ENCODE measurements at regions not wholly inside any gene's neighbourhood (a gene's known extent, or its start where the extent isn't known, plus 50 kb on each side); places are given as distances from the start of the nearest gene placed in this dataset.
"Not testable (repeated sequence)": the region's sequence is repeated elsewhere in the genome, so short reads cannot be mapped to it uniquely, and the experiment has no call there.

DNA sequence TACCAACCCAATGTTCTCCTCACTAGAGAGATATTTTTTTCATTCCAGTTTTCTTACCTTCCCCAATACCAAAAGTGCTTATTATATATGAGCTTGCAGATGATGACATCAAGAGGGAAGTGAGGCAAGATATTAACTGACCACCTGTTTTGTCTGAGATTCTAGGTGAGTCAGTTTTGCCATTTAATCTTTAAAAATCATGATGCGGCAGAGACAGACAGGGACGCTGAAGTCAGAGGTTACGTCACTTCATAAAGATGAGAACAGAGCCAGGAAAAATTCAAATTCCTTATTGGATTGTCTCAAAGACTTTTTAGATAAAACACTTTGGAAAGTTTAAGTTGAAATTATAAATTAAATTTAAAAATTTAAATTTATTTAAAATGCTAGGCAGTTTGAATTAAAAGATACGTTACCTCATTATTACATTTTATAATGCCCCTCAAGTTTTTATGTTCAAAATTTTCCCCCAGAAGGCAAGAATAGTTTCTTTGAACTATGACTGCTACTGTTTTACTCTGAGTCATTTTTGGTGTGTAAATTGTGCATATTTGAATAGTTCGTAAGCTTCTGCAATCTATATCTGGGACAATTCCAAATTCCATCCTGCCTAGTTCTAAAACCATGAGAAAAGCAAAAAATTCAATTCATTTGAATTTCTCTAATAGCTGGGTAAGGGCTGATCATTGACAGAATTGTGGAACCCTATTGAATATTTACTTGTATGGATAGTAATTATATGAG lies 839.6 kb upstream of the GOT2 start:
- no peak for FAIRE-seq

- FAIRE-seq: no peak
Measured at GRCh38 chr16:59567496-59567895, 833.4 kb upstream of the GOT2 start.

GRCh38 chr16:59566446-59566845 lies 832.3 kb upstream of the GOT2 start:
- FAIRE-seq: no peak

- FAIRE-seq: no peak
Measured at GRCh38 chr16:59558679-59559078, 824.6 kb upstream of the GOT2 start.

- FAIRE-seq: no peak
Measured at GRCh38 chr16:59552164-59552563, 818.0 kb upstream of the GOT2 start.

- no peak for FAIRE-seq
Measured at GRCh38 chr16:59545721-59546120, 811.6 kb upstream of the GOT2 start.

DNA sequence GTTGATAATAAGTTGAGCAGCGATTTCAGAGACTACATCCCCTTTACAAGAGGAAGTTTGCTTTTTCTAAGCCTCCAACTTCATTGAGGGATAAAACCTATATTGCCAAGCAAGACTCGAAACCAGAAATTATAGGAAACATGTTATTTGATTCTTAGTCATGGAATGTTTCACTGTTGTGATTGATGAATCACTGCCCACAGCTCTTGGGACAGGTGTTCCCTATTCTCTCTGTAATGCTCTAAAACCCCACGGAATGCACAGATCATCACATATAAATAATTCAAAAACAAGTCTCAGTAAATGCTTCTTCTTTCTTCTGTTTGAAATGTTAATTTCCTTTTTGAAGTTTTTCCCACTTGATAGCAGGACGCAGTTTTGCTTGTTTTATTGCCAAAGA lies 809.5 kb upstream of the GOT2 start:
- no peak for FAIRE-seq

DNA sequence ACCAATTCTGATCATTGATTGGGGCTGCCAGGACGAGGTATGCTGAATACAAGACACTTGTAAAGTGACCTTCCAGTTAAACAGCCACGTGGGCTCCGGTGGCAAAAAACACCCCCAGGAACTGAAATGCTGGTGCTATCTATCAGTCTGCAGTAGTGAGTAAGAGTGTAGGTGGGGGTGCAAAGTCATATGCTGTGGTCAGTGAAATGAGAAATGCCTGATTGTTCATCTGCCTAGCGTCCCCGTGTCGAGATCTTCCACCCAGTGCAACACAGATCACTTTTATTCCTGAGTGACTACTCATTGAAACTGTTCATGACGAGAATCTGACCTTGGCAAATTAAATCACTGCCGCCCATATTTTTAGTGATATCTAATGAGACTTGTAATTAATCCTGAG lies 806.5 kb upstream of the GOT2 start:
- no peak for FAIRE-seq

- no peak for FAIRE-seq
Measured at GRCh38 chr16:59535298-59535697, 801.2 kb upstream of the GOT2 start.

DNA sequence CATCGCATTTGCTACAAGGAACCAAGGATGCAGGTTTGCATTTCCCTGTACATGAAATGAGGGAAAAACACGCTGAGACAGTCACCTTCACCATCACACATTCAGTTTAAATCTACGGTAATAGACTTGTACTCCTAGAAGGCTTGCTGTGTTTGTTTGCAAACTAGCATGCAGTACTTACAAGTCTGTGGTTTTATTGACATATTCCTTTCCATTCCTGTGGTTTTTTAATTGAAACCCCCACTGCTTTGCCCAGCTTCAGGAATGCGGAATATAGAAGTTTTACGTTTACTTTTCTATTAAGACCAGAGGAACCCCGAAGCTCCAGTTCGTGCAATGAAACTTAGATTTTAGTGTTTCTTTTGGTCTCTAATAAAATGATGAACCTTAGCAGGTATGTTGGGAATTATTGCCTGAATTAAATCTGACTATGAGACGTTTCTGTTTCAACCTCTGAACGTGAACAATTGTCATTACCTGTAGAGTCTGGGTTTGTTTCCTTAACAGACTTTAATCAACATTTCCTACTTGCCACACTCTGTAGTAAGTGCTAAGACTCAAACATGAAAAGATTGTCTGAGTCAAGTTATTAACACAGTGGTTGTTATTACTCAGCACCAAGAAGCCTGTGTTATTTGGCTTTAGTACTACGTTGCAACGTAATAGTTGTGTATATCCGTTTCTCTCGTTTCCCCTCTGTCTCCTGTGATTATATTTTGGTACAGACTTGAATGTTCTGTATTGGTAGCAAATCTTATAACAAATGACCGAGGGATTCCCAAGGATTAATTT lies 793.3 kb upstream of the GOT2 start:
- peak; percentile 90 for FAIRE-seq

DNA sequence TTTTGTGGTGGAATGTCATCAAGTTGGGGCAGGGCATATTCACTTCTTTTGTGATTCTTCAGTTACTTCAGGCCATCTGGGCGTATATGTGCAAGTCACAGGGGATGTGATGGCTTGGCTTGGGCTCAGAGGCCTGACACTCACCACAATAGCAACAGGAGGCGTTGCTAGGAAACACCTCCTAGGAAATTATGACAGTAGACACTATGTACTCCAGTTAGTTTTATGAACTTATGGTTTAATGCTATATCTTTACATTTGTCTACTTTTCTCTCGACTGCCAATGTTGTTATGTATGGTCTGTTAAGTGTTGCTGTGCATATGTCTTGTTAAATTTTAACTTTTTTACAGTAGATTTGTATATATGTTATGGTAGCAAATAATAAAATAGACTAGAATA lies 788.7 kb upstream of the GOT2 start:
- no peak for FAIRE-seq

GRCh38 chr16:59518721-59519120 lies 784.6 kb upstream of the GOT2 start:
- FAIRE-seq: not testable (repeated sequence)

DNA sequence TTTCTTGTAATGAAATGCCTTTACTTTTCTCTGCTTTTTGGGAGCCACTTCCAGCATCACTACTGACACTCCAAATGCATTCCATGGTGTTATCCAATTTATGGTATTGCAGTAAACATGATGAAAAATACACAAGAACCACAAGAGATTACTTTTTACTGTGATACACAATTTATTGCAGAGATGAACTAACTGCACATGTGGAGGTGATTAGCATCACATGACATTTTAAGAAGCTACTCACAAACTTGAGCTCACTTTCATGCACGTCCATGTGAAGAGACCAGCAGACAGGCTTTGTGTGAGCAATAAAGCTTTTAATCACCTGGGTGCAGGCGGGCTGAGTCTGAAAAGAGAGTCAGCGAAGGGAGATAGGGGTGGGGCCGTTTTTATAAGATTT lies 780.5 kb upstream of the GOT2 start:
- FAIRE-seq: no peak

GRCh38 chr16:59510008-59510424 lies 775.9 kb upstream of the GOT2 start:
- FAIRE-seq: no peak

DNA sequence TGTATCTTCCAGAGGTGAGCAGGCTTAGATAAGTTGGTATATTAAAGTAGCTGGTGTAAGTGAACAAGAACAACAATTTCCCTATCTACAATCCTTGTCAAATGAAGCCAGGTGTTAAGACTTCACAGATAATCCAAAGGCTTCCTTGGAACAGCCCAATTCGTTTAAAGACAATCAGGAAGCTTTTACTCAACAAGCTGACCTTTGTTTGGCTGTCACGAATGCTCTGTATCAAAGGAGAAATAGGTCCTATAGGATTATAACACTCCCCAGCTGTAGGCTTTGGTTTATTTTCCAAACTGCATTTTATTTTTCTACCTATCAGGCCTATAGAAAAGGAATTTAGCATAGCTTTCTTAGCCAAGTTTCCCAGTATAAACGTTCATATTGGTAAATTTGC lies 766.5 kb upstream of the GOT2 start:
- FAIRE-seq: no peak

- no peak for FAIRE-seq
Measured at GRCh38 chr16:59487067-59487466, 753.0 kb upstream of the GOT2 start.

DNA sequence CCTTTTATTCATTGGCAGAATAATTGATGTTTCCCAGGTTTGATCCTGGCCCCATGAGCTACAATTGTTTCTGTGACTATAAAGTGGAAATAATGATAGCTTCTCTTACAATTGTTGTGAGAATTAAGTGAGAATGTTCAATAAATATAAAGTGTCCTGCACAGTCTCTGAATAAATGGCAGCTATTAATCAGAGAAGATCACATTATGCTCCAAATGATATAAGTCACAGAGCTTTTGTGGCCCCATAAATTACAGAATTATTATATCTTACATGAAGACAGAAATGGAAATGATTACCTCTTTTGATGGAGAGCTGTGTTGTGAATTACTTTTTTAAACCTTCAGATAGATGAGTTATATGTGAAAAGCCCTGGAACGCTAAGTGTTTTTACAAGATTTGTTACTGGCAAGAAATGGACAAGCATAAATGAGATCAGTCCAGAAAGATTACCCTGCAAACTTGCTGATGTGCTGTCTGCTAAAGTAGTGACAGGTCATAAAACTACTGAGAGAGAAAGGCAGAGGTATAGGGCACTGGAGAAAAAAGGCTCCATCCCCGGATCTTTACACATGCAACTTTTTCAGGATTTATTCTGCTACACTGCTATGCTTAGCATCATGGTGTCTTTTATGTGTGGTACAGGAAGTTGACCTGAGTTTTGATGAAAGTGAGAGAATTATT lies 750.9 kb upstream of the GOT2 start:
- FAIRE-seq: no peak

DNA sequence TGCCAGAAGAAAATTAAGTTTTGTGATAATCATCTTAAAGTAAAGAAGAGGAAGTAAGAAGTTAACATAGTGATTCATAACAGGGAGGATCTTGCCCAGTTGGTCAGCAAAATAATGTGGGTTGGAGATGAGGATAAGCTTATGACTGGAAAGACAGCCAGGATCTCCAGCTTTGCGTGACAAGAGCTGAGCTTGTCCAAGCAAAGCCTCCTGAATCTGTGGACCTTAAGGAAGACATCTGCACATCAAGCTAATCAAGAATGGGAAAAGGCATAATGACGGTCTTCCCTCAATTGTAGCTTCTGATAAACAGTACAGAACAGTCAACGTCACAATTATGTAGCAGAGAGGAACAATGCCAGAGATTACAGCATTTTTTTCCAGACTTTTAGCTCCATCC lies 744.7 kb upstream of the GOT2 start:
- FAIRE-seq: no peak

GRCh38 chr16:59470556-59470955 lies 736.4 kb upstream of the GOT2 start:
- no peak for FAIRE-seq

- FAIRE-seq: no peak
Measured at GRCh38 chr16:59469266-59469665, 735.1 kb upstream of the GOT2 start.

DNA sequence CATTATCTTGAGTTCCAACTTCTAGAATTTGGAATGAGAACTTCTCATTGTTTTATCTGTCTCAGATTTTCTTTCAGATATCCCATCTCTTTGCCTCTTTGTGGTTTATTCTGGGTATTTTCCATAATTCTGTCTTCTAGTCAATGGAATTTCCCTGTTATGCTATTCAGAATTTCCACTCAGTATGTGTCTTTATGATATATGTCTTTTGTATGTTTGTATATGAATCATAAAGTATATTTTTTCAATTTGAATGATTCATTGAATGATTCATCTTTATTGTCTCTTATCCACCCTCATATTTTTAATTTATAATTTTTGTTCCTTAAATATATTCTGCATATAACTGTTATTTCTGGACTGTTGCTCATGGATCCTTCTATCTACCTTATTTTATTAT lies 729.7 kb upstream of the GOT2 start:
- FAIRE-seq: no peak

- FAIRE-seq: no peak
Measured at GRCh38 chr16:59459806-59460205, 725.7 kb upstream of the GOT2 start.

DNA sequence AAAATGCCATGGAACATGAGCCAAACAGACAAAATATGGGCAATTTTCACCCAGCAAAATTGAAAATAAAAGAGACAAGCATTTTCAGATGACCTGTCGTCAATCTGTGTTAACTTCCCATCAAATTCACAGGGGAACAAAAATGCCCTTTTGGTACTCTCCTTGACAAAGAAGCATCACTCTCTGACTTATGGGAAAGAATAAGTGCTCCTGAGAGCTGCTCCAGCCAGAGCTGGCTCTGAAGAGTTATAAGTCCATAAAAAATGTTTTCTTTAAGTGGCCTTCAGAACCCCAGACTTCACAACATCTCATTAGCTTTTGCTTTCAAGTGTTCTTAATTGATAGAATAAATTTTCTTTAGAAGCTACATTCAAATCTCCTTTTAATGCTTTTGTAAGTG lies 721.4 kb upstream of the GOT2 start:
- FAIRE-seq: no peak

DNA sequence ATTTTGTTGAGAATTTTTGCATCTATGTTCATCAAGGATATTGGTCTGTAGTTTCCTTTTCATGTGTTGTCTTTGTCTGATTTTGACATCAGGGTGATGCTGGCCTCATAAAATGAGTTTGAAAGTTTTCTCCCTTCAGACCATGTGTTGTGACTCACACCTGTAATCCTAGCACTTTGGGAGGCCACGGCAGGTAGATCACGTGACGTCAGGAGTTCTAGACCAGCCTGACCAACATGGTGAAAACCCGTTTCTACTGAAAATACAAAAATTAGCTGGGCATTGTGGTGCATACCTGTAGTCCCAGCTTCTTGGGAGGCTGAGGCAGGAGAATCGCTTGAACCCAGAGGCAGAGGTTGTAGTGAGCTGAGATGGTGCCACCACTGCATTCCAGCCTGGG lies 716.4 kb upstream of the GOT2 start:
- FAIRE-seq: not testable (repeated sequence)
